HepG2 (cell line): ENCODE measurements at regions not wholly inside any gene's neighbourhood (a gene's known extent, or its start where the extent isn't known, plus 50 kb on each side); places are given as distances from the start of the nearest gene placed in this dataset.
A peak's percentile ranks its signal among the peaks of the same experiment; 100 is the strongest.

Experiments used
- ATAC-seq: fragments of 200-7000 bp; cut with Tn5 transposase; 3 replicates; pipeline ENCODE4 v1.9.1; 2020; ENCODE audit warnings: mild to moderate bottlenecking, moderate library complexity
- BruUV-seq: library from RNA; stranded (reverse); fragments of 400-500 nt; replicated peaks from 2 replicates; lab custom pipeline; 2021; lab: Mats Ljungman, UMichigan
- CTCF ChIA-PET: fragments of 300-600 bp; formaldehyde crosslinking; extraction: SDS; loops from one replicate; lab custom pipeline; 2021; ENCODE audit warnings: low total read pairs, inconsistent platforms, low intra/inter-chr PET ratio; lab: Yijun Ruan, JAX
- POLR2A ChIA-PET: fragments of 350-600 bp; sonication (Branson Sonifier 250); formaldehyde crosslinking; loops from one replicate; lab custom pipeline; 2020; ENCODE audit warnings: antibody characterized with exemption, inconsistent platforms; lab: Yijun Ruan, JAX
- DNase-seq: peaks from one replicate; pipeline ENCODE4 v3.0.0-alpha.2; 2015; ENCODE audit warnings: low spot score
- FAIRE-seq: peaks from 3 replicates; lab custom pipeline; 2011; peaks lifted over from hg19 to GRCh38; lab: Jason Lieb, UNC
- H2AFZ ChIP-seq: one replicate; pipeline ENCODE4 v1.6.1; 2011; ENCODE audit warnings: low read length, inconsistent platforms
- H3K27ac ChIP-seq: fragments of 300-600 bp; 3 replicates; pipeline ENCODE4 v1.8.0; 2011; ENCODE audit warnings: mixed run types, mild to moderate bottlenecking, mixed read lengths, low read length, inconsistent platforms; ENCODE audit not compliant: insufficient read depth; ENCODE audit errors: extremely low read length
- H3K27me3 ChIP-seq, 2 experiments: fragments of 200-600 bp in 1 of 2; 2 replicates in 1 of 2; 3 replicates in 1 of 2; pipeline versions ENCODE4 v1.6.0 to v1.8.0; 2011; ENCODE audit warnings: low read length in 2 of 2, mild to moderate bottlenecking in 2 of 2, moderate library complexity in 2 of 2, inconsistent platforms in 1 of 2; ENCODE audit not compliant: insufficient read depth in 2 of 2, control insufficient read depth in 1 of 2
- H3K36me3 ChIP-seq, 2 experiments: fragments of 200-600 bp in 1 of 2; replicated peaks in 1 of 2; 2 replicates in 1 of 2; 3 replicates in 1 of 2; pipeline versions ENCODE4 v1.5.1 to v1.8.0; 2011; ENCODE audit warnings: low read length in 2 of 2, inconsistent platforms in 1 of 2; ENCODE audit not compliant: insufficient read depth in 2 of 2, control insufficient read depth in 1 of 2
- H3K4me1 ChIP-seq: 2 replicates; pipeline ENCODE4 v1.5.1; 2012; ENCODE audit warnings: low read length, inconsistent platforms; ENCODE audit not compliant: insufficient read depth
- H3K4me2 ChIP-seq: 2 replicates; pipeline ENCODE4 v1.6.0; 2011; ENCODE audit warnings: low read depth, low read length, inconsistent platforms
- H3K4me3 ChIP-seq, 3 experiments: fragments of 200-600 bp in 1 of 3; sonication (generic), shearing (Covaris generic) in 1 of 3; replicated peaks in 1 of 3; 2 replicates each; pipeline ENCODE4 v1.5.1; 2011 to 2016; ENCODE audit warnings: low read length in 3 of 3, inconsistent platforms in 2 of 3, low read depth in 2 of 3, mild to moderate bottlenecking in 2 of 3, control low read depth in 1 of 3, mixed read lengths in 1 of 3; ENCODE audit not compliant: insufficient read depth in 1 of 3
- H3K79me2 ChIP-seq: one replicate; pipeline ENCODE4 v1.6.1; 2011; ENCODE audit warnings: low read length, inconsistent platforms; ENCODE audit not compliant: insufficient read depth
- H3K9ac ChIP-seq: 2 replicates; pipeline ENCODE4 v1.6.0; 2011; ENCODE audit warnings: mild to moderate bottlenecking, low read depth, low read length, inconsistent platforms; ENCODE audit not compliant: insufficient read depth
- H3K9me3 ChIP-seq: 2 replicates; pipeline ENCODE4 v1.5.1; 2012; ENCODE audit warnings: mild to moderate bottlenecking, low read length
- H4K20me1 ChIP-seq: 2 replicates; pipeline ENCODE4 v1.6.0; 2011; ENCODE audit warnings: inconsistent platforms, mild to moderate bottlenecking, low read length, moderate library complexity; ENCODE audit not compliant: insufficient read depth
- AKNA ChIP-seq: sonication (generic); formaldehyde crosslinking; IDR thresholded peaks from 2 replicates; pipeline ENCODE4 v1.4.0; 2020; ENCODE audit warnings: missing genetic modification reagents, borderline replicate concordance
- ATF7 ChIP-seq, 2 experiments: fragments of 450-650 bp in 1 of 2; sonication (generic) in 1 of 2; formaldehyde crosslinking in 1 of 2; IDR thresholded peaks; 2 replicates each; pipeline versions ENCODE4 v1.4.0 to v1.6.1; 2016 to 2020; ENCODE audit warnings: antibody characterized with exemption in 1 of 2, mild to moderate bottlenecking in 1 of 2, missing genetic modification reagents in 1 of 2
- ESRRA ChIP-seq: sonication (generic); formaldehyde crosslinking; IDR thresholded peaks from 2 replicates; pipeline ENCODE4 v1.5.1; 2020; ENCODE audit warnings: mild to moderate bottlenecking, low read depth, missing genetic modification reagents
- MIER2 ChIP-seq: IDR thresholded peaks from 2 replicates; pipeline ENCODE4 v1.6.1; 2016; ENCODE audit warnings: missing biosample characterization, missing genetic modification reagents
- SIN3B ChIP-seq: fragments of 150-350 bp; IDR thresholded peaks from 2 replicates; pipeline ENCODE4 v1.6.1; 2014; ENCODE audit warnings: low read length
- STAT6 ChIP-seq: sonication (generic); formaldehyde crosslinking; IDR thresholded peaks from 2 replicates; pipeline ENCODE4 v1.4.0; 2020; ENCODE audit warnings: missing genetic modification reagents, mild to moderate bottlenecking, borderline replicate concordance
- ZBTB44 ChIP-seq: sonication (generic); formaldehyde crosslinking; IDR thresholded peaks from 2 replicates; pipeline ENCODE4 v1.4.0; 2020; ENCODE audit warnings: missing genetic modification reagents
- WGBS: methylation state at CpG from one replicate; pipeline ENCODE4 v1.1.6; 2017; ENCODE audit warnings: low lambda C conversion rate; 5-methylcytosine and 5-hydroxymethylcytosine counted together
- in situ Hi-C: cut with HindIII; loops from 2 replicates; pipeline ENCODE4 v1.10.0; 2017; ENCODE audit warnings: low pct_unique_long_range_greater_than_20kb; ENCODE audit not compliant: extremely low pct_ligation_motif_present
- intact Hi-C: fragments of 100-400 bp; cut with micrococcal nuclease; formaldehyde crosslinking; loops from one replicate; pipeline ENCODE4 v1.10.0; 2022; ENCODE audit not compliant: unreplicated experiment

GRCh38 chr5:159741829-159742322 is 174.4 kb upstream of the ADRA1B start (continued):
- TF ChIP-seq STAT6 (CRISPR knock-in tag) (no peak), AKNA (CRISPR knock-in tag) (no peak)

- FAIRE-seq (no peak), ATAC-seq (no peak), DNase-seq (no peak)
- TF ChIP-seq ZBTB44 (CRISPR knock-in tag) (no peak), SIN3B (no peak), MIER2 (CRISPR knock-in tag) (no peak), ESRRA (CRISPR knock-in tag) (no peak), ATF7 (IDR thresholded peaks at IDR 0.05) (peak; percentile 48; the same call in 1 of the 2 replicates), ATF7 (CRISPR knock-in tag; IDR thresholded peaks at IDR 0.05) (no peak)
- in situ Hi-C loops (no loop called here), intact Hi-C loops (no loop called here)
- Histone ChIP-seq H3K4me3 (no peak overlapping the region), H3K4me1 (no peaks in the 10 kb centered on the region), H3K27ac (no peak overlapping the region), H3K9ac (no peak overlapping the region), H2AFZ (no peak overlapping the region), H4K20me1 (no peaks in the 10 kb centered on the region), H3K9me3 (no peaks in the 10 kb centered on the region), H3K4me2 (no peak overlapping the region), H3K79me2 (no peaks in the 10 kb centered on the region), H3K36me3 (no peaks in the 10 kb centered on the region), H3K27me3 (no peaks in the 10 kb centered on the region)
- ChIA-PET POLR2A (no interaction called here), CTCF (no interaction called here)
- BruUV-seq = no TSS peak
- WGBS = 0% methylated on average over 1 of the region's 1 CpG
These were observed 173.0 kb upstream of the ADRA1B start for GRCh38 chr5:159743234-159743633.
